OCI-LY1 (cell line): ENCODE measurements at regions not wholly inside any gene's neighbourhood (a gene's known extent, or its start where the extent isn't known, plus 50 kb on each side); places are given as distances from the start of the nearest gene placed in this dataset.

Experiments
- H2AFZ ChIP-seq: fragments of 200-600 bp; sonication (generic), shearing (Covaris generic); 2 replicates; pipeline ENCODE4 v1.6.0; 2014; ENCODE audit warnings: antibody characterized with exemption, mild to moderate bottlenecking, low read length
- H3F3A ChIP-seq: fragments of 200-600 bp; sonication (generic), shearing (Covaris generic); 2 replicates; pipeline ENCODE4 v1.6.0; 2014; ENCODE audit warnings: mild to moderate bottlenecking, antibody characterized with exemption, low read length, moderate library complexity; ENCODE audit not compliant: insufficient read depth
- H3K27ac ChIP-seq: fragments of 200-600 bp; sonication (generic); 2 replicates; pipeline ENCODE4 v1.5.1; 2014; ENCODE audit warnings: low read length, mixed run types, mild to moderate bottlenecking, low read depth; ENCODE audit not compliant: poor library complexity, severe bottlenecking
- H3K27me3 ChIP-seq: fragments of 200-600 bp; sonication (generic); 2 replicates; pipeline ENCODE4 v1.6.0; 2014; ENCODE audit warnings: antibody characterized with exemption, mild to moderate bottlenecking, low read length, moderate library complexity; ENCODE audit not compliant: insufficient read depth
- H3K36me3 ChIP-seq: fragments of 200-600 bp; sonication (generic); 2 replicates; pipeline ENCODE4 v1.6.1; 2014; ENCODE audit warnings: mild to moderate bottlenecking, antibody characterized with exemption, low read length, moderate library complexity, mixed read lengths; ENCODE audit not compliant: insufficient read depth
- H3K4me1 ChIP-seq: fragments of 200-600 bp; sonication (generic); 2 replicates; pipeline ENCODE4 v1.5.1; 2014; ENCODE audit warnings: mild to moderate bottlenecking, low read length, moderate library complexity; ENCODE audit not compliant: insufficient read depth, severe bottlenecking
- H3K4me2 ChIP-seq: fragments of 200-600 bp; sonication (generic), shearing (Covaris generic); 2 replicates; pipeline ENCODE4 v1.6.1; 2014; ENCODE audit warnings: low read length
- H3K4me3 ChIP-seq: fragments of 200-600 bp; sonication (generic); 2 replicates; pipeline ENCODE4 v1.5.1; 2014; ENCODE audit warnings: low read length, low read depth, mild to moderate bottlenecking, mixed read lengths; ENCODE audit not compliant: poor library complexity, severe bottlenecking
- H3K79me2 ChIP-seq: fragments of 200-600 bp; shearing (Covaris generic); 2 replicates; pipeline ENCODE4 v1.6.1; 2016; ENCODE audit warnings: mixed run types, low read length, mixed read lengths; ENCODE audit not compliant: insufficient read depth
- H3K9ac ChIP-seq: fragments of 200-600 bp; sonication (generic), shearing (Covaris generic); 2 replicates; pipeline ENCODE4 v1.6.1; 2014; ENCODE audit warnings: mild to moderate bottlenecking, low read length, mixed read lengths
- H3K9me2 ChIP-seq: fragments of 200-600 bp; sonication (generic), shearing (Covaris generic); 2 replicates; pipeline ENCODE4 v1.6.1; 2014; ENCODE audit warnings: low read depth, mild to moderate bottlenecking, low read length, mixed read lengths
- H3K9me3 ChIP-seq: fragments of 200-600 bp; shearing (Covaris generic); 2 replicates; pipeline ENCODE4 v1.6.1; 2014; ENCODE audit warnings: low read length, mixed read lengths
- H4K20me1 ChIP-seq: fragments of 200-600 bp; sonication (generic), shearing (Covaris generic); 2 replicates; pipeline ENCODE4 v1.6.0; 2016; ENCODE audit warnings: mild to moderate bottlenecking, low read length; ENCODE audit not compliant: insufficient read depth
- CTCF ChIP-seq: fragments of 200-600 bp; sonication (generic), shearing (Covaris generic); IDR thresholded peaks from 2 replicates; pipeline ENCODE4 v1.5.1; 2017; ENCODE audit warnings: mild to moderate bottlenecking, antibody characterized with exemption, low read length, moderate library complexity, mixed read lengths
- EZH2 ChIP-seq: fragments of 200-600 bp; sonication (generic), shearing (Covaris generic); IDR thresholded peaks from 2 replicates; pipeline ENCODE4 v1.8.0; 2017; ENCODE audit warnings: borderline replicate concordance, mixed run types, mild to moderate bottlenecking, antibody characterized with exemption, low read length, moderate library complexity, mixed read lengths

DNA sequence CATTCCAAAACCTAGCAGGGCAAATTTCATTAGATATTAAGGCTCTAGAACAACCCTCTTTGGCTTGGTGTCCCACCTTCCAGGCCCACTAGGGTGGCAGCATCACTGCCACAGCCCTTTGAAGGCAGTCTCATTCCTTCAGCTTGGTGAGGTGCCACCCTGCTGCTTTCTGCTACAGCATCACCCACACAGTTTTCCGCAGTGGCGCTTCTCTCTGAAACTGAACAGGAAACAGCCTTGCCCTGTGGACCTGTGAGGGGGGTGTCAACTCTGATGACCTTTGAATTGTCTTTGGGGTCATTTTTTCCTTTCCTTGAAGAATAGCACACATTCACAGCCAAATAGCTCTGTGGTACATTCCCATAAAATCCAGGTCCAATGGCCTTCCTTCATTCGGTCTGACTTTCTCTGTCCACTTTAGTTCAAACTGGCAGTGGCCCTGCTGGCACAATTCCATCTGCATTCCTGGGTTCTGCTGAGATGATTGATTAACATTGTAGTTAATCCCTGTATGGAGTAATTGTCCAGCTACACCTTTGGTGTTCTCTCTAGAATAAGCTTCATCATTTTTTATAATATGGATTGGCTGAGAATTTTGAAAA lies 251.9 kb upstream of the FAT3 start:
- H3K36me3 ChIP-seq, result no peaks in the 10 kb centered on the region
- no peaks in the 10 kb centered on the region for H3K27me3 ChIP-seq
- H3K9me3 ChIP-seq, result no peaks in the 10 kb centered on the region
- H3K4me3 ChIP-seq, result no peak overlapping the region
- no peaks in the 10 kb centered on the region for H4K20me1 ChIP-seq
- no peak overlapping the region for H3K9ac ChIP-seq
- H2AFZ ChIP-seq, result no peak overlapping the region
- no peaks in the 10 kb centered on the region for H3K9me2 ChIP-seq
- no peak overlapping the region for H3K4me2 ChIP-seq
- no peak overlapping the region for H3K27ac ChIP-seq
- TF ChIP-seq EZH2, result no peak
- TF ChIP-seq CTCF, result no peak
- no peaks in the 10 kb centered on the region for H3K79me2 ChIP-seq
- H3F3A ChIP-seq, result no peaks in the 10 kb centered on the region
- no peaks in the 10 kb centered on the region for H3K4me1 ChIP-seq

DNA sequence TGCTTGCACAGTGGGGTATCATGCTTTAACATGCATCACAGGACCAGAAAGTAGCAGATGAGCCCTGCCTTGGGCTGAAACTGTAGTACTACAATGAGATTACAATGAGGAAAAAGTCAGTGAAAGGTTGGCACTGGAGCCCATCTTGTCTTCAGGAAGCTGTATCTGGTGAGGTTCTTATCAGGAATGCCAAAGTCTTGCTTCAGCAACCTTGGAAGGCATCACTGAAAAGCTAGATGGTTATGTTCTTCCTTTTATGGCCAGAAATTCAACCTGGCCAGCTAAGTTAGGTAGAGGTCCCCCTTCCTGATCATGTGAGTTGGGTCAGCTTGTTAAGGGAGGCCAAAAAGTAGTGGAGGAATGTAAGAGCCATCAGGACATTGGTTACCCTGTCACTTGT lies 254.0 kb upstream of the FAT3 start:
- no peak overlapping the region for H3K9ac ChIP-seq
- no peaks in the 10 kb centered on the region for H3K79me2 ChIP-seq
- H3F3A ChIP-seq, result no peaks in the 10 kb centered on the region
- no peak overlapping the region for H3K4me3 ChIP-seq
- no peak overlapping the region for H3K4me2 ChIP-seq
- no peak for TF ChIP-seq CTCF
- TF ChIP-seq EZH2, result no peak
- H3K9me2 ChIP-seq, result no peaks in the 10 kb centered on the region
- H4K20me1 ChIP-seq, result no peaks in the 10 kb centered on the region
- H3K27ac ChIP-seq, result no peak overlapping the region
- H3K4me1 ChIP-seq, result no peaks in the 10 kb centered on the region
- no peaks in the 10 kb centered on the region for H3K27me3 ChIP-seq
- no peaks in the 10 kb centered on the region for H3K36me3 ChIP-seq
- H2AFZ ChIP-seq, result no peak overlapping the region
- H3K9me3 ChIP-seq, result no peaks in the 10 kb centered on the region

GRCh38 chr11:91969486-91969885 lies 255.1 kb upstream of the FAT3 start:
- TF ChIP-seq CTCF (no peak), EZH2 (no peak)

More at GRCh38 chr11:91969486-91969885, 255.1 kb upstream of the FAT3 start:
- Histone ChIP-seq H3K4me3 (no peak overlapping the region), H3K27me3 (no peaks in the 10 kb centered on the region), H3K9me3 (no peaks in the 10 kb centered on the region), H3K9ac (no peak overlapping the region), H2AFZ (no peak overlapping the region), H3K79me2 (no peaks in the 10 kb centered on the region), H3K36me3 (no peaks in the 10 kb centered on the region), H3K27ac (no peak overlapping the region), H4K20me1 (no peaks in the 10 kb centered on the region), H3K4me1 (no peaks in the 10 kb centered on the region), H3K4me2 (no peak overlapping the region), H3F3A (no peaks in the 10 kb centered on the region), H3K9me2 (no peaks in the 10 kb centered on the region)
